A549 (cell line): ENCODE measurements at regions not wholly inside any gene's neighbourhood (a gene's known extent, or its start where the extent isn't known, plus 50 kb on each side); places are given as distances from the start of the nearest gene placed in this dataset.

Source experiments
- ATAC-seq, 2 experiments: fragments of 200-7000 bp in 1 of 2; fragments of >200 bp in 1 of 2; cut with Nextera tagmentation in 1 of 2; cut with Tn5 transposase in 1 of 2; 3 replicates each; pipeline versions ENCODE4 v1.8.0 to v1.9.1; 2018 to 2020; ENCODE audit warnings: mild to moderate bottlenecking in 1 of 2, moderate library complexity in 1 of 2
- CTCF ChIA-PET: fragments of 300-600 bp; sonication (Branson Sonifier 250); formaldehyde crosslinking; extraction: SDS; loops from one replicate; lab custom pipeline; 2021; ENCODE audit warnings: antibody characterized with exemption, inconsistent platforms; lab: Yijun Ruan, JAX
- POLR2A ChIA-PET: fragments of 350-600 bp; formaldehyde crosslinking; extraction: SDS; loops from one replicate; lab custom pipeline; 2021; ENCODE audit warnings: antibody characterized with exemption, inconsistent platforms; lab: Yijun Ruan, JAX
- DNase-seq, 2 experiments: peaks; one replicate each; pipeline versions ENCODE4 v3.0.0 to v3.0.0-alpha.2; 2011 to 2016; ENCODE audit warnings: low read depth in 1 of 2, low spot score in 1 of 2
- FAIRE-seq: peaks from 2 replicates; lab custom pipeline; 2011; peaks lifted over from hg19 to GRCh38; lab: Jason Lieb, UNC
- H3K27ac ChIP-seq, 2 experiments: fragments of >200 bp; sonication (Bioruptor Twin); formaldehyde crosslinking; 3 replicates each; pipeline ENCODE4 v1.5.1; 2016 to 2017
- H3K4me1 ChIP-seq: fragments of >200 bp; sonication (Bioruptor Twin); formaldehyde crosslinking; 3 replicates; pipeline ENCODE4 v1.6.1; 2016
- H3K4me2 ChIP-seq: fragments of >200 bp; sonication (Bioruptor Twin); formaldehyde crosslinking; 3 replicates; pipeline ENCODE4 v1.6.1; 2016
- H3K4me3 ChIP-seq: fragments of >200 bp; sonication (Bioruptor Twin); formaldehyde crosslinking; 3 replicates; pipeline ENCODE4 v1.5.1; 2016
- H3K9me3 ChIP-seq: fragments of >200 bp; sonication (Bioruptor Twin); formaldehyde crosslinking; 3 replicates; pipeline ENCODE4 v1.6.1; 2016
- BHLHE40 ChIP-seq: IDR thresholded peaks from 2 replicates; pipeline ENCODE4 v1.6.1; 2012; ENCODE audit warnings: low read depth, low read length, inconsistent platforms
- CBX2 ChIP-seq: fragments of 200-600 bp; sonication (generic); IDR thresholded peaks from 2 replicates; pipeline ENCODE4 v1.6.1; 2016; ENCODE audit warnings: low read depth, mild to moderate bottlenecking, borderline replicate concordance
- CBX8 ChIP-seq: fragments of 200-600 bp; sonication (generic); IDR thresholded peaks from 2 replicates; pipeline ENCODE4 v1.6.1; 2016
- CEBPB ChIP-seq, 2 experiments: fragments of >200 bp in 1 of 2; sonication (Bioruptor Twin) in 1 of 2; formaldehyde crosslinking in 1 of 2; IDR thresholded peaks; 2 replicates each; pipeline ENCODE4 v1.6.1; 2012 to 2016
- EP300 ChIP-seq, 2 experiments: fragments of >200 bp; sonication (Bioruptor Twin); formaldehyde crosslinking; IDR thresholded peaks; 2 replicates in 1 of 2; 3 replicates in 1 of 2; pipeline ENCODE4 v1.6.1; 2016 to 2017
- FOSL2 ChIP-seq, 2 experiments: fragments of 450-650 bp in 1 of 2; fragments of >200 bp in 1 of 2; sonication (Bioruptor Twin) in 1 of 2; formaldehyde crosslinking; IDR thresholded peaks; 2 replicates each; pipeline versions ENCODE4 v1.5.0 to v1.6.1; 2016 to 2020; ENCODE audit warnings: mild to moderate bottlenecking in 1 of 2, moderate library complexity in 1 of 2
- GATA3 ChIP-seq: IDR thresholded peaks from 2 replicates; pipeline ENCODE4 v1.6.1; 2012; ENCODE audit warnings: borderline replicate concordance
- HOXB13 ChIP-seq: fragments of 250-450 bp; sonication (Bioruptor Pico); IDR thresholded peaks from 2 replicates; pipeline ENCODE4 v1.5.0; 2020; ENCODE audit warnings: low read depth, mild to moderate bottlenecking, moderate library complexity
- JUN ChIP-seq, 2 experiments: fragments of >200 bp; sonication (Bioruptor Twin); formaldehyde crosslinking; IDR thresholded peaks; 2 replicates in 1 of 2; 3 replicates in 1 of 2; pipeline ENCODE4 v1.6.1; 2016 to 2017
- JUNB ChIP-seq: fragments of >200 bp; sonication (Bioruptor Twin); formaldehyde crosslinking; IDR thresholded peaks from 2 replicates; pipeline ENCODE4 v1.6.1; 2016
- MAX ChIP-seq: IDR thresholded peaks from 2 replicates; pipeline ENCODE4 v1.6.1; 2012
- MAZ ChIP-seq: fragments of 150-350 bp; IDR thresholded peaks from 2 replicates; pipeline ENCODE4 v1.6.1; 2014; ENCODE audit warnings: antibody characterized with exemption, low read depth, low read length, borderline replicate concordance
- NFE2L2 ChIP-seq: fragments of 150-350 bp; conservative IDR thresholded peaks from 2 replicates; pipeline ENCODE4 v1.6.1; 2014; ENCODE audit warnings: low read length
- NR3C1 ChIP-seq: fragments of >200 bp; sonication (Bioruptor Twin); formaldehyde crosslinking; IDR thresholded peaks from 3 replicates; pipeline ENCODE4 v1.6.1; 2017
- PHF8 ChIP-seq: fragments of 200-600 bp; sonication (generic); IDR thresholded peaks from 2 replicates; pipeline ENCODE4 v1.6.1; 2016; ENCODE audit warnings: low read depth, mild to moderate bottlenecking, antibody characterized with exemption, moderate library complexity, borderline replicate concordance
- POLR2AphosphoS2 ChIP-seq: conservative IDR thresholded peaks from 2 replicates; pipeline ENCODE4 v1.6.1; 2012; ENCODE audit warnings: low read length, improper control_type of control experiment, inconsistent platforms
- REST ChIP-seq: fragments of 200-600 bp; sonication (generic); IDR thresholded peaks from 2 replicates; pipeline ENCODE4 v1.6.1; 2016; ENCODE audit warnings: antibody characterized with exemption, mild to moderate bottlenecking, moderate library complexity
- SREBF2 ChIP-seq: fragments of 450-650 bp; IDR thresholded peaks from 2 replicates; pipeline ENCODE4 v1.6.1; 2014; ENCODE audit warnings: mild to moderate bottlenecking, moderate library complexity
- TP53 ChIP-seq: fragments of 250-450 bp; sonication (Bioruptor Pico); IDR thresholded peaks from 2 replicates; pipeline ENCODE4 v1.5.0; 2021; ENCODE audit warnings: mild to moderate bottlenecking, moderate library complexity
- ZSCAN20 ChIP-seq: fragments of 250-450 bp; sonication (Bioruptor Pico); IDR thresholded peaks from 2 replicates; pipeline ENCODE4 v1.8.0; 2022; ENCODE audit warnings: mild to moderate bottlenecking, moderate library complexity
- WGBS: methylation state at CpG from one replicate; pipeline ENCODE4 v1.1.6; 2017; ENCODE audit errors: missing lambda C conversion rate; 5-methylcytosine and 5-hydroxymethylcytosine counted together
- TF ChIP-seq, protein P1 (sequence below): fragments of 150-350 bp; IDR thresholded peaks from 2 replicates; pipeline ENCODE4 v1.6.1; 2014; ENCODE audit warnings: low read depth, mild to moderate bottlenecking, low read length
- TF ChIP-seq, protein P2 (sequence below): fragments of >200 bp; sonication (Bioruptor Twin); formaldehyde crosslinking; IDR thresholded peaks from 2 replicates; pipeline ENCODE4 v1.6.1; 2016

DNA sequence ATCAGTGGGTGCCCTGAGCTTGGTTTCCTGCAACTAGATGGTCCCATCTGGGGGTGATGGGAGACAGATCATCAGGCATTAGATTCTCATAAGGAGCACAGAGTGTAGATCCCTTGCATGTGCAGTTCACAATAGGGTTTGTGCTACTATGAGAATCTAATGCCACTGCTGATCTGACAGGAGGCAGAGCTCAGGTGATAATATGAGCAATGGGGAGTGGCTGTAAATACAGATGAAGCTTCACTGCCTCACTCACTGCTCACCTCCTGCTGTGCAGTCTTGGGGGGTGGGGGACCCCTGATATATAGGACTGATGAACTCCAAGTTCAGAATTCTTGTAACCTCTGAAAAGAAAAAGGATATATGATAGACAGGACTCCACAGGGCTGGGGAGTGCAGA, 108.0 kb downstream of the RIN2 start:
- CTCF ChIA-PET, result interaction anchor here (0.6 to 2.6 kb wide), 5 partner anchors 9 to 81 kb away, joined by 3 to 14 read pairs (median 3); no protein-coding TSS in a partner anchor
- FAIRE-seq, result no peak
- Histone ChIP-seq H3K9me3 (no peaks in the 10 kb centered on the region), H3K4me1 (peaks cover 39% of the 10 kb centered on the region), H3K4me2 (no peak overlapping the region), H3K27ac (peak overlapping the region in 1 of 2 experiments; percentile 10; a peak in 2 of 6 replicates), H3K4me3 (no peak overlapping the region)
- no peak for ATAC-seq
- no peak for DNase-seq
- TF ChIP-seq CBX2 (no peak), CBX8 (no peak), GATA3 (no peak)
- TF ChIP-seq, protein P1, sequence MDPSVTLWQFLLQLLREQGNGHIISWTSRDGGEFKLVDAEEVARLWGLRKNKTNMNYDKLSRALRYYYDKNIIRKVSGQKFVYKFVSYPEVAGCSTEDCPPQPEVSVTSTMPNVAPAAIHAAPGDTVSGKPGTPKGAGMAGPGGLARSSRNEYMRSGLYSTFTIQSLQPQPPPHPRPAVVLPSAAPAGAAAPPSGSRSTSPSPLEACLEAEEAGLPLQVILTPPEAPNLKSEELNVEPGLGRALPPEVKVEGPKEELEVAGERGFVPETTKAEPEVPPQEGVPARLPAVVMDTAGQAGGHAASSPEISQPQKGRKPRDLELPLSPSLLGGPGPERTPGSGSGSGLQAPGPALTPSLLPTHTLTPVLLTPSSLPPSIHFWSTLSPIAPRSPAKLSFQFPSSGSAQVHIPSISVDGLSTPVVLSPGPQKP, result no peak
- POLR2A ChIA-PET, result no interaction called here

- H3K9me3 ChIP-seq, result no peaks in the 10 kb centered on the region
These were observed 109.0 kb downstream of the RIN2 start for GRCh38 chr20:19867074-19867473.

DNA sequence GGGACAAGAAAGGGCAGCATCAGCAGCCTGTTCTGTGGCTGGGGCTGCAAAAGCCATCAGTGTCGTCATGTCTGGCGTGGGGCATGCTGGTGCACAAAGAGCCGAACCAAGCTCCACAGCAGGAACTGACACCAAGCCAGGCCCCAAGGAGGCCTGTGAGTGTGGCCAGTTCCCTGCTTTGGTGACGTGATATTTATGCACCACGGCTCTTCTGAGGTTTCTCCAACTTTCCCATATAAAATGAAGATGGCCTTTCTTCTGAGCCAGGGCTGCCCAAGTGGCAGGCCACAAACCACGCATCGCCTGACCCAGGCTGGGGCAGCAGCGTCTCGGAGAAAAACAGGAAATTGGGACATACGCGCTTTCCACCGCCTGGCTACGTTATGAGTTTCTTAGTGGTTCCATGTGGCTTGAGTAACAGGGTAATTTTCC, 109.9 kb downstream of the RIN2 start:
- no peak for FAIRE-seq
- H3K27ac ChIP-seq, result peak overlapping the region; percentile 1 to 44; a peak in 4 of 6 replicates
- CTCF ChIA-PET, result no interaction called here

More at GRCh38 chr20:19867074-19867473, 109.0 kb downstream of the RIN2 start:
- Histone ChIP-seq H3K4me2 (no peak overlapping the region), H3K4me3 (no peak overlapping the region), H3K27ac (peak overlapping the region; percentile 1 to 44; a peak in 3 of 6 replicates), H3K4me1 (peaks cover 34% of the 10 kb centered on the region)
- WGBS, result 85% methylated on average over 2 of the region's 2 CpGs
- POLR2A ChIA-PET, result no interaction called here
- TF ChIP-seq SREBF2 (no peak), FOSL2 (IDR thresholded peaks at IDR 0.05) (no peak), FOSL2 (CRISPR knock-in tag; IDR thresholded peaks at IDR 0.05) (peak; percentile 34; the same call in 1 of the 2 replicates), MAX (no peak), CEBPB (IDR thresholded peaks at IDR 0.05) (peak in 1 of 2 experiments; percentile 8; a peak in 1 of 4 replicates), PHF8 (no peak), REST (no peak)
- CTCF ChIA-PET, result interaction anchor here (0.6 kb wide), 1 partner anchor 86 kb away, joined by 3 read pairs; no protein-coding TSS in a partner anchor
- no peak for DNase-seq
- FAIRE-seq, result peak; percentile 88
- ATAC-seq, result no peak

More for the DNA sequence above, 109.9 kb downstream of the RIN2 start:
- no peak overlapping the region for H3K4me2 ChIP-seq
- no peak overlapping the region for H3K4me3 ChIP-seq
- POLR2A ChIA-PET, result no interaction called here
- TF ChIP-seq POLR2AphosphoS2 (no peak), EP300 (IDR thresholded peaks at IDR 0.05) (no peak), TP53 (CRISPR knock-in tag) (no peak), HOXB13 (no peak), NR3C1 (no peak), JUNB (no peak), CBX8 (no peak), ZSCAN20 (CRISPR knock-in tag) (no peak), FOSL2 (IDR thresholded peaks at IDR 0.05) (no peak), FOSL2 (CRISPR knock-in tag; IDR thresholded peaks at IDR 0.05) (no peak), NFE2L2 (no peak), MAZ (no peak), BHLHE40 (no peak), JUN (IDR thresholded peaks at IDR 0.05) (no peak)
- TF ChIP-seq, protein P2, sequence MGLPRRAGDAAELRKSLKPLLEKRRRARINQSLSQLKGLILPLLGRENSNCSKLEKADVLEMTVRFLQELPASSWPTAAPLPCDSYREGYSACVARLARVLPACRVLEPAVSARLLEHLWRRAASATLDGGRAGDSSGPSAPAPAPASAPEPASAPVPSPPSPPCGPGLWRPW, result no peak
- H3K4me1 ChIP-seq, result peaks cover 34% of the 10 kb centered on the region
- no peaks in the 10 kb centered on the region for H3K9me3 ChIP-seq
- ATAC-seq (no peak), DNase-seq (no peak)
- WGBS, result 94% methylated on average over 13 of the region's 13 CpGs
